OCI-LY3 (cell line): ENCODE measurements at regions not wholly inside any gene's neighbourhood (a gene's known extent, or its start where the extent isn't known, plus 50 kb on each side); places are given as distances from the start of the nearest gene placed in this dataset.

Experiments used
- EZH2phosphoT487 ChIP-seq: fragments of 200-600 bp; shearing (Covaris generic); IDR thresholded peaks from 2 replicates; pipeline ENCODE4 v1.6.1; 2018; ENCODE audit warnings: antibody characterized with exemption, mixed run types, low read depth
- TF ChIP-seq, protein P1 (sequence below): fragments of 200-600, 300-600 bp; sonication (generic); IDR thresholded peaks from 2 replicates; pipeline ENCODE4 v1.5.1; 2014; ENCODE audit warnings: antibody characterized with exemption, low read length, low read depth

DNA sequence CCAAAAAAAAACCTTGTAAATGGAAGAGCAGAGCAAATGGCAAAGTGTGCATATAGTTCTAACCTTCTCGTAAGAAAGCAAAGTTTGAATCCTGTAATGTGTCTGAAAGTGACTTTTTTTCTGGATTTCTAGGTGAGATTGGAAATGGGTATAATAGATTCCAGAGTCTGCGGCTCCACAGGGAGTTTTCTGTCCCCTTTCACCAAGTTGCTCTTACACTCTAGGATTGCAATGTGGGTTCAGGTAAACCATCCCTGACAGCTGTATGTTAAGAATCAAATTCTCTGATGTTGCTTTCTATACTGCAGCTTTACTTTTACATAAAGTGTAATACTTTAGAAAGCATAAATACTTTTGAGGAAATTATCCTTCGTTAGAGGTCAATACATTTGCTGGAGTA is 260.1 kb downstream of the PRL start:
- TF ChIP-seq, protein P1, sequence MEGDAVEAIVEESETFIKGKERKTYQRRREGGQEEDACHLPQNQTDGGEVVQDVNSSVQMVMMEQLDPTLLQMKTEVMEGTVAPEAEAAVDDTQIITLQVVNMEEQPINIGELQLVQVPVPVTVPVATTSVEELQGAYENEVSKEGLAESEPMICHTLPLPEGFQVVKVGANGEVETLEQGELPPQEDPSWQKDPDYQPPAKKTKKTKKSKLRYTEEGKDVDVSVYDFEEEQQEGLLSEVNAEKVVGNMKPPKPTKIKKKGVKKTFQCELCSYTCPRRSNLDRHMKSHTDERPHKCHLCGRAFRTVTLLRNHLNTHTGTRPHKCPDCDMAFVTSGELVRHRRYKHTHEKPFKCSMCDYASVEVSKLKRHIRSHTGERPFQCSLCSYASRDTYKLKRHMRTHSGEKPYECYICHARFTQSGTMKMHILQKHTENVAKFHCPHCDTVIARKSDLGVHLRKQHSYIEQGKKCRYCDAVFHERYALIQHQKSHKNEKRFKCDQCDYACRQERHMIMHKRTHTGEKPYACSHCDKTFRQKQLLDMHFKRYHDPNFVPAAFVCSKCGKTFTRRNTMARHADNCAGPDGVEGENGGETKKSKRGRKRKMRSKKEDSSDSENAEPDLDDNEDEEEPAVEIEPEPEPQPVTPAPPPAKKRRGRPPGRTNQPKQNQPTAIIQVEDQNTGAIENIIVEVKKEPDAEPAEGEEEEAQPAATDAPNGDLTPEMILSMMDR, result no peak
- no peak for TF ChIP-seq EZH2phosphoT487
